Spleen (tissue), 7 donors: ENCODE measurements at regions not wholly inside any gene's neighbourhood (a gene's known extent, or its start where the extent isn't known, plus 50 kb on each side); places are given as distances from the start of the nearest gene placed in this dataset.

Source experiments
- POLR2A ChIP-seq, 3 donors: fragments of 450-650 bp; IDR thresholded peaks; one replicate each; pipeline ENCODE4 v1.5.1; 2017; ENCODE audit warnings: antibody characterized with exemption in 3 of 3, mild to moderate bottlenecking in 1 of 3
- POLR2AphosphoS5 ChIP-seq, 3 donors: sonication (generic); formaldehyde crosslinking; IDR thresholded peaks; one replicate each; pipeline ENCODE4 v1.5.1; 2017; ENCODE audit warnings: antibody characterized with exemption in 3 of 3
- TF ChIP-seq, protein P1 (sequence below), 11 experiments: fragments of 200-600 bp in 7 of 11; fragments of 450-650 bp in 4 of 11; sonication (generic) in 4 of 11; IDR thresholded peaks in 8 of 11; conservative IDR thresholded peaks in 3 of 11; 1 replicate in 7 of 11; 2 replicates in 4 of 11; pipeline versions ENCODE4 v1.4.0 to v1.8.0; 2016 to 2021; ENCODE audit warnings: antibody characterized with exemption in 11 of 11, inconsistent platforms in 4 of 11, mild to moderate bottlenecking in 1 of 11
- donor health status: DM: no; HTN: no; CAD: no; lungs with moderate emphysema.
- donor health status: DM: no; HTN: no; CAD: no.
- donor health status: DM: no; HTN: no; CAD: no.

DNA sequence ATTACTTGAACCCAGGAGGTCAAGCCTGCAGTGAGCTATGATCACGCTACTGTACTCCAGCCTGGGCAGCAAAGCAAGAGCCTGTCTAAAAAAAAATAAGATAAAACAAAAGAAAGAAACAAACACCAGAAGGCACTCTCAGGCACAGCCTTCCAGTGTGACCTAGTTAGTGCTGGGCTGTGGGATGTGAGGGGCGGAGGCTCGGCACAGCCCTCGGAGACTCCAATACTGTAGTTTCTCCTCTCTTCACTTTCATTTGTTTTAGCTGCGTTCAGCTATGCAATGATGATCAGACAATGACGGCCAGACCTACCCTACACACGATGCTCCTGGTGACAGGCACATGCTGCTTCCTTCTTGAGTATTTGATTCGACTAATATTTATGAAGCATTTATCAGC lies 127.7 kb downstream of the SOCS6 start:
- TF ChIP-seq, protein P1, sequence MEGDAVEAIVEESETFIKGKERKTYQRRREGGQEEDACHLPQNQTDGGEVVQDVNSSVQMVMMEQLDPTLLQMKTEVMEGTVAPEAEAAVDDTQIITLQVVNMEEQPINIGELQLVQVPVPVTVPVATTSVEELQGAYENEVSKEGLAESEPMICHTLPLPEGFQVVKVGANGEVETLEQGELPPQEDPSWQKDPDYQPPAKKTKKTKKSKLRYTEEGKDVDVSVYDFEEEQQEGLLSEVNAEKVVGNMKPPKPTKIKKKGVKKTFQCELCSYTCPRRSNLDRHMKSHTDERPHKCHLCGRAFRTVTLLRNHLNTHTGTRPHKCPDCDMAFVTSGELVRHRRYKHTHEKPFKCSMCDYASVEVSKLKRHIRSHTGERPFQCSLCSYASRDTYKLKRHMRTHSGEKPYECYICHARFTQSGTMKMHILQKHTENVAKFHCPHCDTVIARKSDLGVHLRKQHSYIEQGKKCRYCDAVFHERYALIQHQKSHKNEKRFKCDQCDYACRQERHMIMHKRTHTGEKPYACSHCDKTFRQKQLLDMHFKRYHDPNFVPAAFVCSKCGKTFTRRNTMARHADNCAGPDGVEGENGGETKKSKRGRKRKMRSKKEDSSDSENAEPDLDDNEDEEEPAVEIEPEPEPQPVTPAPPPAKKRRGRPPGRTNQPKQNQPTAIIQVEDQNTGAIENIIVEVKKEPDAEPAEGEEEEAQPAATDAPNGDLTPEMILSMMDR (IDR thresholded peaks at IDR 0.05 in 8 of 11, conservative IDR thresholded peaks at IDR 0.05 in 3 of 11): no peak
- no peak for TF ChIP-seq POLR2A (IDR thresholded peaks at IDR 0.05)
- no peak for TF ChIP-seq POLR2AphosphoS5 (IDR thresholded peaks at IDR 0.05)
